ENCODE measurements at regions not wholly inside any gene's neighbourhood (a gene's known extent, or its start where the extent isn't known, plus 50 kb on each side); places are given as distances from the start of the nearest gene placed in this dataset.

DNA sequence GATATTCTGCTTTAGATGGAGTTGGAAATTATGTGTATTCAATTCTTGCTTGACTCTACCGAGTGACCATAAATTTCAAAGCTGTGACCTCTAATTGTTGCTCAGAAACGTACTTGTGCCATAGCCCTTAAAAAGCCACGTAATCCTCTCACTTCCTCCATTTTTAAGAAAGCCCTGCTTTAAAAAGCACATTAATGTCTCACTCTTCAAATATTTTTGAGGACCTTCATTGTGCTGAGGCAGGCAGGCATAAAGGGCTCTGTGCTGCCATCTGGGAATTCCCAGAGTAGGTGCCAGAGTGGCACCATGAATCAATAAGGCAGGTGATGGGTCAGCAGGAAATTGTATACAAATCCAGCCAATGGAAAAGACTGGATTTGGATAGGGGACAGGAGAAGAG lies 97.7 kb upstream of the FAM204A start:
- TF ChIP-seq EMX1 (CRISPR knock-in tag; IDR thresholded peaks at IDR 0.05): no peak
- TF ChIP-seq ZNF121 (CRISPR knock-in tag; IDR thresholded peaks at IDR 0.05): no peak
- no peak for TF ChIP-seq HMGXB4 (CRISPR knock-in tag; IDR thresholded peaks at IDR 0.05)
- Mint-ChIP-seq H3K4me3 (no peak overlapping the region), H3K4me1 (no peaks in the 10 kb centered on the region), H3K36me3 (no peaks in the 10 kb centered on the region), H3K27me3 (ENCODE audit: low read depth) (no peaks in the 10 kb centered on the region), H3K27ac (no peak overlapping the region), H3K9me3 (peaks cover 4% of the 10 kb centered on the region; the same call in 1 of the 2 replicates)
- POLR2A ChIA-PET: no interaction called here
- CTCF ChIA-PET: no interaction called here
- DNase-seq (ENCODE audit: low spot score) (no peak), ATAC-seq (no peak)

DNA sequence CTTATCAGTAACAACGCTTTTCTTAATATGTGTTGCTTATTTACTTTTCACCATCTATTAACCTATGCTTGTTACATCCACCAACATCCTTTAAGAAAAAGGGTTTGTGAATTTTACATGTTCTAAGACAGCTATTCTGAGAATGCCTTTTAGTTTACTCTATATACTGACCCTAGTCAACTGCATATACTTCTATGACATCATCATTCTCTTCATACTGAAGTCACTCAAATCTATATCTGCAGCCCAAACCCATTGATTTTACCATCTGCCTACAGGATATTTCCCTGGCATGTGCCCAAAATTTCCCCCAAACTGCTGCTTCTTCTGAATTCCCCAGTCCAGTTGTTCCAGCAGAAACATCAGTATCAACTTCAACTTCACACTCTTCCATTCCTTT lies 94.6 kb upstream of the FAM204A start:
- no peaks in the 10 kb centered on the region; the same call in 1 of the 2 replicates for H3K27me3 Mint-ChIP-seq (ENCODE audit: low read depth)
- H3K4me3 Mint-ChIP-seq: no peak overlapping the region
- ATAC-seq (no peak), DNase-seq (ENCODE audit: low spot score) (no peak)
- H3K27ac Mint-ChIP-seq: no peak overlapping the region
- peaks cover 7% of the 10 kb centered on the region for H3K9me3 Mint-ChIP-seq
- H3K36me3 Mint-ChIP-seq: no peaks in the 10 kb centered on the region; the same call in 1 of the 2 replicates
- ChIA-PET CTCF (no interaction called here), POLR2A (no interaction called here)
- no peak for TF ChIP-seq ZBTB21 (CRISPR knock-in tag; IDR thresholded peaks at IDR 0.05; ENCODE audit: borderline replicate concordance)
- TF ChIP-seq ZNF263 (CRISPR knock-in tag; IDR thresholded peaks at IDR 0.05; ENCODE audit: low read depth): no peak
- TF ChIP-seq, protein P1, sequence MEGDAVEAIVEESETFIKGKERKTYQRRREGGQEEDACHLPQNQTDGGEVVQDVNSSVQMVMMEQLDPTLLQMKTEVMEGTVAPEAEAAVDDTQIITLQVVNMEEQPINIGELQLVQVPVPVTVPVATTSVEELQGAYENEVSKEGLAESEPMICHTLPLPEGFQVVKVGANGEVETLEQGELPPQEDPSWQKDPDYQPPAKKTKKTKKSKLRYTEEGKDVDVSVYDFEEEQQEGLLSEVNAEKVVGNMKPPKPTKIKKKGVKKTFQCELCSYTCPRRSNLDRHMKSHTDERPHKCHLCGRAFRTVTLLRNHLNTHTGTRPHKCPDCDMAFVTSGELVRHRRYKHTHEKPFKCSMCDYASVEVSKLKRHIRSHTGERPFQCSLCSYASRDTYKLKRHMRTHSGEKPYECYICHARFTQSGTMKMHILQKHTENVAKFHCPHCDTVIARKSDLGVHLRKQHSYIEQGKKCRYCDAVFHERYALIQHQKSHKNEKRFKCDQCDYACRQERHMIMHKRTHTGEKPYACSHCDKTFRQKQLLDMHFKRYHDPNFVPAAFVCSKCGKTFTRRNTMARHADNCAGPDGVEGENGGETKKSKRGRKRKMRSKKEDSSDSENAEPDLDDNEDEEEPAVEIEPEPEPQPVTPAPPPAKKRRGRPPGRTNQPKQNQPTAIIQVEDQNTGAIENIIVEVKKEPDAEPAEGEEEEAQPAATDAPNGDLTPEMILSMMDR (IDR thresholded peaks at IDR 0.05): no peak
- H3K4me1 Mint-ChIP-seq: no peaks in the 10 kb centered on the region

- Mint-ChIP-seq H3K36me3 (no peaks in the 10 kb centered on the region; the same call in 1 of the 2 replicates), H3K4me3 (no peak overlapping the region), H3K27ac (no peak overlapping the region), H3K27me3 (ENCODE audit: low read depth) (peaks cover 4% of the 10 kb centered on the region; the same call in 1 of the 2 replicates), H3K9me3 (peaks cover 13% of the 10 kb centered on the region), H3K4me1 (no peaks in the 10 kb centered on the region)
- POLR2A ChIA-PET: no interaction called here
- ATAC-seq (no peak), DNase-seq (ENCODE audit: low spot score) (no peak)
- CTCF ChIA-PET: no interaction called here
- TF ChIP-seq ZNF671 (CRISPR knock-in tag; IDR thresholded peaks at IDR 0.05) (no peak), ZNF219 (CRISPR knock-in tag; IDR thresholded peaks at IDR 0.05; ENCODE audit: borderline replicate concordance) (no peak), USF1 (CRISPR knock-in tag; IDR thresholded peaks at IDR 0.05) (no peak), MAX (CRISPR knock-in tag; IDR thresholded peaks at IDR 0.05) (no peak), ZNF425 (CRISPR knock-in tag; conservative IDR thresholded peaks at IDR 0.05) (no peak), CREB1 (CRISPR knock-in tag; IDR thresholded peaks at IDR 0.05) (no peak), MYBL2 (CRISPR knock-in tag; IDR thresholded peaks at IDR 0.05) (no peak), NR2C2 (CRISPR knock-in tag; IDR thresholded peaks at IDR 0.05) (no peak)
- TF ChIP-seq, protein P2, sequence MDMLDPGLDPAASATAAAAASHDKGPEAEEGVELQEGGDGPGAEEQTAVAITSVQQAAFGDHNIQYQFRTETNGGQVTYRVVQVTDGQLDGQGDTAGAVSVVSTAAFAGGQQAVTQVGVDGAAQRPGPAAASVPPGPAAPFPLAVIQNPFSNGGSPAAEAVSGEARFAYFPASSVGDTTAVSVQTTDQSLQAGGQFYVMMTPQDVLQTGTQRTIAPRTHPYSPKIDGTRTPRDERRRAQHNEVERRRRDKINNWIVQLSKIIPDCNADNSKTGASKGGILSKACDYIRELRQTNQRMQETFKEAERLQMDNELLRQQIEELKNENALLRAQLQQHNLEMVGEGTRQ (CRISPR knock-in tag; IDR thresholded peaks at IDR 0.05): no peak
These were observed 88.1 kb upstream of the FAM204A start for GRCh38 chr10:118430190-118430589.
